ENCODE measurements at regions not wholly inside any gene's neighbourhood (a gene's known extent, or its start where the extent isn't known, plus 50 kb on each side); places are given as distances from the start of the nearest gene placed in this dataset.

DNA sequence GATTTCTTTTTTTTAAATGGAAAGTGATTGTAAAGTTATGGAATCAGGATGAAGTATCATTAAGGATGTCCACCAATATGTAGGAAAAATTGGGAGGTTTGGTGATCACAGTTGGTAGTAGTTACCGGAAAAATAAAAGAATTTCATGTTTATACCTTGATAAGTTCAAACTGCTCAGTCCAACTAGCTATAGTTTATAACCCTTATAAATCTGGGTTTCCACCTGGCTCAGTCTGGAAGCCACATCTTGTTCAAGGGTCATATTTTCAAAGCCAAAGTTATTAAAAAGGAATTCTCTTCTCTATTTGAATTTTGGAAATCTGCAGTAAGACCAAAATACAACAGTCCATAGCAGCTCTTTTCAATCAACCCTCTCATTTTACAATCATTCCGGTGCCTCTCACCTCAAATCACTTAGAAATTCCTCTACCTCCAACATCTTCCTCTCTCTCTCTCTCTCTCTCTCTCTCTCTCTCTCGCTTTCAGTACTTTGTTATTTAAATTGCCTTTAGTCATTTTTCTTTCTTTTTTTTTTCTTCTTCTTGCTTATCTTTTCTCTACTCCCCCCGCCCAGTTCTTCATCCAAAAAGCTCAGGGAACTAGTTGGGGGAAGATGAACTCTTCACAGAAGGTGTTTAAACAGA, 186.2 kb upstream of the TBC1D5 start:
- no peak for DNase-seq
- no peaks in the 10 kb centered on the region for H3K9me3 ChIP-seq
- H3K27me3 ChIP-seq (replicated peaks in 1 of 7): no peaks in the 10 kb centered on the region
- intact Hi-C loops (cut with DNase I; ENCODE audit: low total_unique reads): no loop called here
- no peaks in the 10 kb centered on the region for H3K4me1 ChIP-seq
- H3K27ac ChIP-seq: no peak overlapping the region
- no peak overlapping the region for H3K4me3 ChIP-seq
- H3K36me3 ChIP-seq: no peaks in the 10 kb centered on the region
- TF ChIP-seq POLR2AphosphoS5 (IDR thresholded peaks at IDR 0.05) (no peak), POLR2A (IDR thresholded peaks at IDR 0.05) (no peak), CTCF (IDR thresholded peaks at IDR 0.05 in 8 of 11, conservative IDR thresholded peaks at IDR 0.05 in 3 of 11) (no peak)
- WGBS, 5 donors: 80 to 89% (median 86%) methylated on average over 4 of the region's 4 CpGs

DNA sequence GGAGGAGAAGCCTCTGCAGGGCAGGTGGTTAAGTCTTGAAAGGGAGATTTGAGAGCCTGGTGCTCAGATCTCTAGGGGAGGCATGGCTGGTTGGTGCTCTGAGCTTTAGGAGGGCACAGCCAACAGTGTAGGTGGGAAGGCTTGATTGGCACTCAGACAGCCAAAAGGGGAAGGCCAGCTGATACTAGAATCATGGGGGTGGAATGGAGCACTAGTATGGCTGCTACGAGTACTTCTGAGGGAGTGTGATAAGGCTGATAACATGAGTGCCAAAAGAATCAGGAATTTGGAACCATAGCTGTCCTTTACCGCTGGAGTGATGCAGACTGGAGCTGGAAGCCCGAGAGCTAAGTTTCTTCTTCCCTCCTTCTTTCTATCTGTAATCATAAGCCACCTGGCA, 184.6 kb upstream of the TBC1D5 start:
- DNase-seq: no peak
- Histone ChIP-seq H3K9me3 (no peaks in the 10 kb centered on the region), H3K27me3 (replicated peaks in 1 of 7) (no peaks in the 10 kb centered on the region), H3K27ac (no peak overlapping the region), H3K4me1 (no peaks in the 10 kb centered on the region), H3K4me3 (no peak overlapping the region), H3K36me3 (no peaks in the 10 kb centered on the region)
- 84 to 96% (median 92%) methylated on average over 3 of the region's 3 CpGs for WGBS, 5 donors
- TF ChIP-seq POLR2A (IDR thresholded peaks at IDR 0.05): no peak
- no peak for TF ChIP-seq POLR2AphosphoS5 (IDR thresholded peaks at IDR 0.05)
- TF ChIP-seq CTCF (IDR thresholded peaks at IDR 0.05 in 8 of 11, conservative IDR thresholded peaks at IDR 0.05 in 3 of 11): no peak
- intact Hi-C loops (cut with DNase I; ENCODE audit: low total_unique reads): no loop called here

DNA sequence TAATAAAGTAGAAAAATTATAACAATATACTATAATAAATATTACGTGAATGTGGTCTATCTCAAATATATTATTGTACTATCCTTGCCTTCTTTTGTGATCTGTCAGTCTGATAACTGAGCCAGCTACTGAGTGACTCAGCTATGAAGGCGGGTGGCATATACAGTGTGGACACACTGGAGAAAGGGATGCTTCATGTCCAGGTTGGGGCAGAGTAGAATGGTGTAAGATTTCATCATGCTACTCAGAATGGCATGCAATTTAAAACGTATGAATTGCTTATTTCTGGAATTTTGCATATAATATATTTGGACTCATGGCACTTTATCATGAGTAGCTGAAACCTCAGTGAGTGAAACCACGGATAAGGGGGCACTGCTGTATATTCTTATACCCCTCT, 172.9 kb upstream of the TBC1D5 start:
- 73 to 88% (median 82%) methylated on average over 4 of the region's 4 CpGs for WGBS, 5 donors

DNA sequence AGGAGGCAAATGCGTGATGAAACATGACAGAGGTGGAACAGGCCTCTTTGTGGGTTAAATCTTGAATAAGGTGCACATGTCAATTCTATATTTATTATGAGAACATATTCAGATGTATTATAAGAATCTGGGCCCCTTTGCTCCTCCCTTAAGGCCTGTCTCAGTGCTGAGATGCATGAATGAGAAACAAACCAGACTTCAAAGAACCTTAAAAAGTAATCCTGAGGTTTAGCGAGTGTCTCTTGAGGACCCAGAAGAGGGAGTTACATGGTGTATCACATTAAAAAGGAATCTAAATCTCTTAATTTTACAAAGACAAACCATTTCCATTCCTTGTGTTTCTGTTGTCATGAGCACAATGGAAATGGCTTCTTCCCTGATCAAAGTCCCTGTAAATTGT, 170.9 kb upstream of the TBC1D5 start:
- intact Hi-C loops (cut with DNase I; ENCODE audit: low total_unique reads): no loop called here
- no peaks in the 10 kb centered on the region for H3K9me3 ChIP-seq
- no peak overlapping the region for H3K4me3 ChIP-seq
- DNase-seq: no peak
- 60 to 83% (median 82%) methylated on average over 2 of the region's 2 CpGs for whole genome bisulfite sequencing, 5 donors
- H3K4me1 ChIP-seq: peaks cover 0 to 15% (median 0%) of the 10 kb centered on the region in 6 donors
- H3K36me3 ChIP-seq: no peaks in the 10 kb centered on the region
- no peak overlapping the region for H3K27ac ChIP-seq
- no peaks in the 10 kb centered on the region for H3K27me3 ChIP-seq (replicated peaks in 1 of 7)
- TF ChIP-seq POLR2AphosphoS5 (IDR thresholded peaks at IDR 0.05) (no peak), POLR2A (IDR thresholded peaks at IDR 0.05) (no peak), CTCF (IDR thresholded peaks at IDR 0.05 in 8 of 11, conservative IDR thresholded peaks at IDR 0.05 in 3 of 11) (no peak)

More for the DNA sequence above, 172.9 kb upstream of the TBC1D5 start:
- Histone ChIP-seq H3K36me3 (no peaks in the 10 kb centered on the region), H3K27ac (no peak overlapping the region), H3K9me3 (no peaks in the 10 kb centered on the region), H3K4me1 (peaks cover 0 to 15% (median 0%) of the 10 kb centered on the region in 6 donors), H3K27me3 (replicated peaks in 1 of 7) (peaks cover 0 to 5% (median 0%) of the 10 kb centered on the region in 7 donors), H3K4me3 (no peak overlapping the region)
- intact Hi-C loops (cut with DNase I; ENCODE audit: low total_unique reads): no loop called here
- no peak for DNase-seq
- no peak for TF ChIP-seq POLR2AphosphoS5 (IDR thresholded peaks at IDR 0.05)
- TF ChIP-seq CTCF (IDR thresholded peaks at IDR 0.05 in 8 of 11, conservative IDR thresholded peaks at IDR 0.05 in 3 of 11): no peak
- TF ChIP-seq POLR2A (IDR thresholded peaks at IDR 0.05): no peak
